GM12878 (cell line): ENCODE measurements at regions not wholly inside any gene's neighbourhood (a gene's known extent, or its start where the extent isn't known, plus 50 kb on each side); places are given as distances from the start of the nearest gene placed in this dataset.

ENCODE experiments used
- ATAC-seq: fragments of 200-7000 bp; cut with Tn5 transposase; 3 replicates; pipeline ENCODE4 v1.9.1; 2020; ENCODE audit warnings: mild to moderate bottlenecking, moderate library complexity
- BruUV-seq: library from RNA; stranded (reverse); fragments of 400-500 nt; replicated peaks from 2 replicates; lab custom pipeline; 2021; lab: Mats Ljungman, UMichigan
- CTCF ChIA-PET: fragments of 300-600 bp; sonication (Branson Sonifier 250); formaldehyde crosslinking; extraction: SDS; loops from one replicate; lab custom pipeline; 2021; ENCODE audit warnings: inconsistent platforms; lab: Yijun Ruan, JAX
- POLR2A ChIA-PET: fragments of 350-600 bp; formaldehyde crosslinking; extraction: SDS; loops from one replicate; lab custom pipeline; 2021; ENCODE audit warnings: inconsistent platforms; lab: Charles Lee
- RAD21 ChIA-PET: fragments of 300-600 bp; sonication (Branson Sonifier 250); formaldehyde crosslinking; loops from one replicate; lab custom pipeline; 2023; ENCODE audit warnings: antibody characterized with exemption; ENCODE audit not compliant: unreplicated experiment; lab: Charles Lee
- SMC1A ChIA-PET: fragments of 300-600 bp; sonication (Branson Sonifier 250); formaldehyde crosslinking; loops from one replicate; lab custom pipeline; 2023; ENCODE audit not compliant: unreplicated experiment, uncharacterized antibody; lab: Charles Lee
- DNase-seq: peaks from one replicate; pipeline ENCODE4 v3.0.0-alpha.2; 2011; ENCODE audit warnings: low read depth, low spot score
- FAIRE-seq: peaks from 3 replicates; lab custom pipeline; 2011; peaks lifted over from hg19 to GRCh38; lab: Jason Lieb, UNC
- H2AFZ ChIP-seq: 2 replicates; pipeline ENCODE4 v1.6.0; 2011; ENCODE audit warnings: low read depth, low read length, control low read depth; ENCODE audit not compliant: control insufficient read depth
- H3K27ac ChIP-seq: 2 replicates; pipeline ENCODE4 v1.5.1; 2011; ENCODE audit warnings: control low read depth; ENCODE audit not compliant: control insufficient read depth, insufficient read depth
- H3K27me3 ChIP-seq, 2 experiments: replicated peaks in 1 of 2; 2 replicates each; pipeline versions ENCODE4 v1.6.0 to v1.6.1; 2011; ENCODE audit warnings: low read length in 1 of 2; ENCODE audit not compliant: control insufficient read depth in 2 of 2, insufficient read depth in 2 of 2
- H3K36me3 ChIP-seq, 2 experiments: 2 replicates each; pipeline ENCODE4 v1.5.1; 2011; ENCODE audit warnings: low read length in 1 of 2; ENCODE audit not compliant: control insufficient read depth in 2 of 2, insufficient read depth in 2 of 2
- H3K4me1 ChIP-seq: 2 replicates; pipeline ENCODE4 v1.6.1; 2011; ENCODE audit warnings: mild to moderate bottlenecking, low read length, moderate library complexity, mixed read lengths; ENCODE audit not compliant: control insufficient read depth, insufficient read depth
- H3K4me2 ChIP-seq: 2 replicates; pipeline ENCODE4 v1.6.0; 2011; ENCODE audit warnings: control low read depth; ENCODE audit not compliant: control insufficient read depth, insufficient read depth
- H3K4me3 ChIP-seq: fragments of 200-600 bp; sonication (generic); 2 replicates; pipeline ENCODE4 v1.5.1; 2016
- H3K79me2 ChIP-seq: 2 replicates; pipeline ENCODE4 v1.6.0; 2011; ENCODE audit warnings: low read length; ENCODE audit not compliant: control insufficient read depth, insufficient read depth
- H3K9ac ChIP-seq: 2 replicates; pipeline ENCODE4 v1.8.0; 2011; ENCODE audit warnings: low read length, control low read depth, mixed read lengths; ENCODE audit not compliant: control insufficient read depth, insufficient read depth
- H3K9me3 ChIP-seq: replicated peaks from 3 replicates; pipeline ENCODE4 v1.5.1; 2011; ENCODE audit warnings: mild to moderate bottlenecking, low read length; ENCODE audit not compliant: control insufficient read depth, insufficient read depth
- H4K20me1 ChIP-seq: 2 replicates; pipeline ENCODE4 v1.6.0; 2011; ENCODE audit not compliant: control insufficient read depth, insufficient read depth
- ATF7 ChIP-seq: fragments of 450-650 bp; IDR thresholded peaks from 2 replicates; pipeline ENCODE4 v1.6.1; 2016; ENCODE audit warnings: low read depth, mild to moderate bottlenecking
- BACH1 ChIP-seq: fragments of 450-650 bp; IDR thresholded peaks from 2 replicates; pipeline ENCODE4 v1.6.1; 2017; ENCODE audit warnings: mild to moderate bottlenecking, borderline replicate concordance
- BCLAF1 ChIP-seq: fragments of 450-650 bp; IDR thresholded peaks from 2 replicates; pipeline ENCODE4 v1.6.1; 2017; ENCODE audit warnings: antibody characterized with exemption, mild to moderate bottlenecking, moderate library complexity
- CTCF ChIP-seq, 3 experiments: IDR thresholded peaks in 2 of 3; conservative IDR thresholded peaks in 1 of 3; 2 replicates each; pipeline ENCODE4 v1.5.1; 2011; ENCODE audit warnings: low read depth in 3 of 3, low read length in 3 of 3, mild to moderate bottlenecking in 3 of 3, control low read depth in 2 of 3, moderate library complexity in 2 of 3, inconsistent platforms in 1 of 3, mixed read lengths in 1 of 3; ENCODE audit not compliant: control insufficient read depth in 2 of 3, insufficient read depth in 1 of 3; ENCODE audit errors: extremely low read depth in 1 of 3
- EED ChIP-seq: sonication (generic); IDR thresholded peaks from 2 replicates; pipeline ENCODE4 v1.6.1; 2016; ENCODE audit warnings: antibody characterized with exemption, low read depth
- EGR1 ChIP-seq, 2 experiments: IDR thresholded peaks; 1 replicate in 1 of 2; 2 replicates in 1 of 2; pipeline ENCODE4 v1.6.1; 2011 to 2012; ENCODE audit warnings: low read depth in 2 of 2, low read length in 2 of 2, borderline replicate concordance in 1 of 2, mild to moderate bottlenecking in 1 of 2, moderate library complexity in 1 of 2
- GATAD2B ChIP-seq: fragments of 450-650 bp; conservative IDR thresholded peaks from 2 replicates; pipeline ENCODE4 v1.6.1; 2017; ENCODE audit warnings: low read depth, mild to moderate bottlenecking, moderate library complexity
- HDAC6 ChIP-seq: fragments of 200-600 bp; sonication (generic); IDR thresholded peaks from one replicate; pipeline ENCODE4 v1.8.0; 2017; ENCODE audit warnings: antibody characterized with exemption; ENCODE audit not compliant: unreplicated experiment
- JUNB ChIP-seq: IDR thresholded peaks from 2 replicates; pipeline ENCODE4 v1.6.1; 2016; ENCODE audit warnings: antibody characterized with exemption, mild to moderate bottlenecking
- MEF2B ChIP-seq: fragments of 450-650 bp; IDR thresholded peaks from 2 replicates; pipeline ENCODE4 v1.6.1; 2018; ENCODE audit warnings: mild to moderate bottlenecking, moderate library complexity; ENCODE audit not compliant: partially characterized antibody, poor library complexity, severe bottlenecking
- PAX8 ChIP-seq: fragments of 450-650 bp; IDR thresholded peaks from 2 replicates; pipeline ENCODE4 v1.6.1; 2017; ENCODE audit warnings: mild to moderate bottlenecking, moderate library complexity
- SREBF2 ChIP-seq: IDR thresholded peaks from 2 replicates; pipeline ENCODE4 v1.6.1; 2012; ENCODE audit warnings: mild to moderate bottlenecking, low read length
- YBX1 ChIP-seq: fragments of 450-650 bp; IDR thresholded peaks from 2 replicates; pipeline ENCODE4 v1.6.1; 2016; ENCODE audit warnings: antibody characterized with exemption
- ZBTB40 ChIP-seq: fragments of 450-650 bp; IDR thresholded peaks from 2 replicates; pipeline ENCODE4 v1.6.1; 2016; ENCODE audit warnings: mild to moderate bottlenecking, moderate library complexity, borderline replicate concordance
- WGBS: methylation state at CpG from one replicate; pipeline ENCODE4 v1.1.6; 2016; ENCODE audit warnings: low lambda C conversion rate; ENCODE audit not compliant: insufficient replicate concordance, insufficient coverage; ENCODE audit errors: missing lambda C conversion rate; 5-methylcytosine and 5-hydroxymethylcytosine counted together
- in situ Hi-C: fragments of 300-500 bp; cut with MboI; formaldehyde crosslinking; loops from 9 replicates; pipeline ENCODE4 v1.14.3; 2018; ENCODE audit warnings: mixed read lengths
- intact Hi-C: fragments of 100-400 bp; cut with micrococcal nuclease; formaldehyde crosslinking; loops from one replicate; pipeline ENCODE4 v1.14.2; 2022; ENCODE audit not compliant: unreplicated experiment

- TF ChIP-seq GATAD2B (no peak), JUNB (no peak), MEF2B (no peak), EGR1 (IDR thresholded peaks at IDR 0.05; ENCODE audit: borderline replicate concordance in 1 of 2, low read depth in 2 of 2, low read length in 2 of 2) (no peak), PAX8 (no peak), HDAC6 (no peak)
- TF ChIP-seq, all 136 proteins: peak for 0
These were observed 617.1 kb downstream of the NTRK3 start (continued) for GRCh38 chr15:87639305-87640011.

GRCh38 chr15:87638554-87639083 lies 617.9 kb downstream of the NTRK3 start:
- no peaks in the 10 kb centered on the region for H3K9me3 ChIP-seq
- no peaks in the 10 kb centered on the region for H3K79me2 ChIP-seq
- intact Hi-C loops (no loop called here), in situ Hi-C loops (no loop called here)
- SMC1A ChIA-PET: no interaction called here
- H4K20me1 ChIP-seq: no peaks in the 10 kb centered on the region
- 0% methylated on average over 3 of the region's 3 CpGs for WGBS
- H3K27ac ChIP-seq: no peak overlapping the region
- H3K36me3 ChIP-seq: no peaks in the 10 kb centered on the region
- CTCF ChIA-PET: no interaction called here
- BruUV-seq: no TSS peak
- no peak overlapping the region for H3K4me2 ChIP-seq
- H2AFZ ChIP-seq: no peak overlapping the region
- no peak for ATAC-seq
- no peaks in the 10 kb centered on the region for H3K27me3 ChIP-seq
- POLR2A ChIA-PET: no interaction called here
- no peak overlapping the region for H3K9ac ChIP-seq
- no peak for DNase-seq
- RAD21 ChIA-PET: no interaction called here
- H3K4me1 ChIP-seq: no peaks in the 10 kb centered on the region
- no peak for FAIRE-seq
- no peak overlapping the region for H3K4me3 ChIP-seq
- no peak for TF ChIP-seq ZBTB40
- no peak for TF ChIP-seq BACH1
- TF ChIP-seq ATF7: no peak
- TF ChIP-seq EED: no peak
- no peak for TF ChIP-seq CTCF (IDR thresholded peaks at IDR 0.05 in 2 of 3, conservative IDR thresholded peaks at IDR 0.05 in 1 of 3; ENCODE audit: control insufficient read depth in 2 of 3, extremely low read depth in 1 of 3, insufficient read depth in 1 of 3, low read depth in 3 of 3, low read length in 3 of 3)
- TF ChIP-seq SREBF2: no peak
- no peak for TF ChIP-seq YBX1
- no peak for TF ChIP-seq BCLAF1
